Caco-2 (cell line): ENCODE measurements at regions not wholly inside any gene's neighbourhood (a gene's known extent, or its start where the extent isn't known, plus 50 kb on each side); places are given as distances from the start of the nearest gene placed in this dataset.

Experiments used
- BruUV-seq: library from RNA; stranded (reverse); fragments of 400-500 nt; replicated peaks from 2 replicates; lab custom pipeline; 2021; lab: Mats Ljungman, UMichigan
- CTCF ChIA-PET: fragments of 300-600 bp; sonication (Branson Sonifier 250); formaldehyde crosslinking; loops from one replicate; lab custom pipeline; 2022; ENCODE audit warnings: antibody characterized with exemption; lab: Charles Lee
- POLR2A ChIA-PET: fragments of 300-600 bp; sonication (Branson Sonifier 250); formaldehyde crosslinking; loops from one replicate; lab custom pipeline; 2022; ENCODE audit warnings: antibody characterized with exemption; lab: Charles Lee
- DNase-seq, 2 experiments: peaks; one replicate each; pipeline versions ENCODE4 v3.0.0 to v3.0.0-alpha.2; 2020 to 2022
- H3K27me3 ChIP-seq: replicated peaks from 2 replicates; pipeline ENCODE4 v1.6.0; 2011; ENCODE audit warnings: low read length; ENCODE audit not compliant: control insufficient read depth, insufficient read depth
- H3K36me3 ChIP-seq: 2 replicates; pipeline ENCODE4 v1.5.1; 2011; ENCODE audit warnings: low read length; ENCODE audit not compliant: control insufficient read depth, insufficient read depth
- H3K4me1 ChIP-seq: fragments of 250-450 bp; sonication (Bioruptor Pico); 2 replicates; pipeline ENCODE4 v1.5.1; 2020; ENCODE audit warnings: mild to moderate bottlenecking
- H3K4me3 ChIP-seq: 2 replicates; pipeline ENCODE4 v1.5.1; 2011; ENCODE audit warnings: low read depth, mild to moderate bottlenecking, control low read depth, low read length
- H3K9me3 ChIP-seq: fragments of 250-450 bp; sonication (Bioruptor Pico); 2 replicates; pipeline ENCODE4 v1.5.1; 2020; ENCODE audit warnings: mild to moderate bottlenecking, moderate library complexity
- H3K27ac Mint-ChIP-seq: one replicate; pipeline ENCODE4 v1.8.0; 2022; ENCODE audit warnings: mixed read lengths; ENCODE audit not compliant: unreplicated experiment
- H3K27me3 Mint-ChIP-seq: one replicate; pipeline ENCODE4 v1.8.0; 2022; ENCODE audit warnings: mixed read lengths; ENCODE audit not compliant: insufficient read depth, unreplicated experiment
- H3K36me3 Mint-ChIP-seq: one replicate; pipeline ENCODE4 v1.8.0; 2022; ENCODE audit warnings: mild to moderate bottlenecking, mixed read lengths; ENCODE audit not compliant: insufficient read depth, unreplicated experiment
- H3K4me1 Mint-ChIP-seq: one replicate; pipeline ENCODE4 v1.8.0; 2022; ENCODE audit warnings: low read depth, mixed read lengths; ENCODE audit not compliant: unreplicated experiment
- H3K4me3 Mint-ChIP-seq: one replicate; pipeline ENCODE4 v1.8.0; 2022; ENCODE audit warnings: mild to moderate bottlenecking, moderate library complexity, mixed read lengths; ENCODE audit not compliant: unreplicated experiment
- H3K9me3 Mint-ChIP-seq: one replicate; pipeline ENCODE4 v1.8.0; 2022; ENCODE audit warnings: mixed read lengths; ENCODE audit not compliant: unreplicated experiment
- CTCF ChIP-seq, 2 experiments: fragments of 200-600 bp in 1 of 2; IDR thresholded peaks; 1 replicate in 1 of 2; 2 replicates in 1 of 2; pipeline versions ENCODE4 v1.5.1 to v1.8.0; 2011 to 2022; ENCODE audit warnings: antibody characterized with exemption in 1 of 2, control low read depth in 1 of 2, inconsistent platforms in 1 of 2, low read depth in 1 of 2, low read length in 1 of 2, mild to moderate bottlenecking in 1 of 2, moderate library complexity in 1 of 2; ENCODE audit not compliant: insufficient read depth in 1 of 2, severe bottlenecking in 1 of 2, unreplicated experiment in 1 of 2
- intact Hi-C: fragments of 100-400 bp; cut with micrococcal nuclease; formaldehyde crosslinking; loops from one replicate; pipeline ENCODE4 v1.10.0; 2022; ENCODE audit not compliant: unreplicated experiment

- peaks cover 2% of the 10 kb centered on the region for H3K27me3 Mint-ChIP-seq
- no TSS peak for BruUV-seq
- no peaks in the 10 kb centered on the region for H3K4me1 Mint-ChIP-seq
- POLR2A ChIA-PET, result no interaction called here
- CTCF ChIA-PET, result no interaction called here
- no peaks in the 10 kb centered on the region for H3K27me3 ChIP-seq
- intact Hi-C loops, result no loop called here
- TF ChIP-seq CTCF (IDR thresholded peaks at IDR 0.05; ENCODE audit: insufficient read depth in 1 of 2, low read depth in 1 of 2, low read length in 1 of 2, severe bottlenecking in 1 of 2, unreplicated experiment in 1 of 2), result no peak
- H3K9me3 ChIP-seq, result no peaks in the 10 kb centered on the region
- DNase-seq, result no peak
- H3K4me3 Mint-ChIP-seq, result no peak overlapping the region
- H3K27ac Mint-ChIP-seq, result no peak overlapping the region
- H3K9me3 Mint-ChIP-seq, result no peaks in the 10 kb centered on the region
- H3K4me3 ChIP-seq, result no peak overlapping the region
- no peaks in the 10 kb centered on the region for H3K36me3 ChIP-seq
- no peaks in the 10 kb centered on the region for H3K4me1 ChIP-seq
- no peaks in the 10 kb centered on the region for H3K36me3 Mint-ChIP-seq
Observed at GRCh38 chr7:47097431-47097830, 484.5 kb downstream of the TNS3 start.

- intact Hi-C loops, result no loop called here
- no peak for DNase-seq
- Mint-ChIP-seq H3K9me3 (no peaks in the 10 kb centered on the region), H3K27ac (no peak overlapping the region), H3K27me3 (peaks cover 2% of the 10 kb centered on the region), H3K4me3 (no peak overlapping the region), H3K36me3 (no peaks in the 10 kb centered on the region), H3K4me1 (no peaks in the 10 kb centered on the region)
- Histone ChIP-seq H3K27me3 (no peaks in the 10 kb centered on the region), H3K4me1 (no peaks in the 10 kb centered on the region), H3K36me3 (no peaks in the 10 kb centered on the region), H3K4me3 (no peak overlapping the region), H3K9me3 (no peaks in the 10 kb centered on the region)
- BruUV-seq, result no TSS peak
- no peak for TF ChIP-seq CTCF (IDR thresholded peaks at IDR 0.05; ENCODE audit: insufficient read depth in 1 of 2, low read depth in 1 of 2, low read length in 1 of 2, severe bottlenecking in 1 of 2, unreplicated experiment in 1 of 2)
- POLR2A ChIA-PET, result no interaction called here
- CTCF ChIA-PET, result no interaction called here
Observed at GRCh38 chr7:47095946-47096345, 486.0 kb downstream of the TNS3 start.

GRCh38 chr7:47094462-47094861 is 487.4 kb downstream of the TNS3 start:
- H3K4me1 ChIP-seq, result no peaks in the 10 kb centered on the region
- CTCF ChIA-PET, result no interaction called here
- H3K27me3 ChIP-seq, result no peaks in the 10 kb centered on the region
- H3K36me3 ChIP-seq, result no peaks in the 10 kb centered on the region
- TF ChIP-seq CTCF (IDR thresholded peaks at IDR 0.05; ENCODE audit: insufficient read depth in 1 of 2, low read depth in 1 of 2, low read length in 1 of 2, severe bottlenecking in 1 of 2, unreplicated experiment in 1 of 2), result no peak
- Mint-ChIP-seq H3K27me3 (peaks cover 2% of the 10 kb centered on the region), H3K36me3 (no peaks in the 10 kb centered on the region), H3K9me3 (no peaks in the 10 kb centered on the region), H3K4me1 (no peaks in the 10 kb centered on the region), H3K4me3 (no peak overlapping the region), H3K27ac (no peak overlapping the region)
- no peak overlapping the region for H3K4me3 ChIP-seq
- POLR2A ChIA-PET, result no interaction called here
- no peak for DNase-seq
- BruUV-seq, result no TSS peak
- intact Hi-C loops, result no loop called here
- H3K9me3 ChIP-seq, result no peaks in the 10 kb centered on the region
